ENCODE measurements at regions not wholly inside any gene's neighbourhood (a gene's known extent, or its start where the extent isn't known, plus 50 kb on each side); places are given as distances from the start of the nearest gene placed in this dataset.
A peak's percentile ranks its signal among the peaks of the same experiment; 100 is the strongest.

DNA sequence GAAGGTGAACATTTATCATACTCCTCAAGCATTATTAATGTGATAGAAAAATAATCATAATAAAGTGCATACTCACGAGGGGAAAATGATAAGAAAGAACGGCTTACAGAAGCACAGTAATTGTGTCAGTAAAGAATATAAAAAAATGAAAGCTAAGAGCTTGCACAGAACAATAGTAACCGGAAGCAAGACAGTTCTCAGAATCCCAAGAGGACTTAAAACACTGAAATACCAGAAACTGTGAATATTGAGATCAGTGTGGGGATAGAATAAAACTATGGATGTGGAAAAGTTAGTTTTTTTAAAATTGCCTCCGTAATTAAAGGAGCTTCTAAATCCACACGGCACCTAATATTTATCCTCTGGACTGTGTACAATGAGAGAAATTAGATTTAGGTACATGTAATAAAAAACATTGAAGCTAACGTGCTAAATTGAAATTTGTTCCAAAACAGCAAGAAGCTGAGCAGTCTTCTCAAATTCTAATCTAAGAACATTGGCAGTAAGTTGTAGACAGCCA lies 482.7 kb downstream of the SLITRK6 start:
- DNase-seq (ENCODE audit: extremely low read depth, low read depth, low spot score) = no peak

DNA sequence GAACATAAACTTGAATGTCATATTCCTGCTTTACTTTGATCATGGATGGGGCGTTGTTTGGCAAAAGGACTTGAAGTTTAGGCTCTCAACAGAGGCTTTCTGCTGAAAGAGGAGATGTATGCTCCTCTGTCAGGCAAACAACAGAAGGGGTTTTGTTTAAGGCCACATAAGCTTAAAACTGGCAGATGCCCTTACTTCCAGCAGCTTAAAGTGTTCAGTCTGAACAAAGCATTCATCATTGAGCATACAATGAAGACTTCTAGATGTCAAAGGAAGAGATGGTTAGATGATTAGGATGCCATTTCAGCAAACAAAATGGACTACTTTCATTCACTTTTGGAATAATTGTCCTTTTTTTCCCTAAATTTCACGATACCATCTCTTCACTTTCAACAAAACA lies 484.5 kb downstream of the SLITRK6 start:
- DNase-seq (ENCODE audit: extremely low read depth, low read depth, low spot score) = no peak

DNA sequence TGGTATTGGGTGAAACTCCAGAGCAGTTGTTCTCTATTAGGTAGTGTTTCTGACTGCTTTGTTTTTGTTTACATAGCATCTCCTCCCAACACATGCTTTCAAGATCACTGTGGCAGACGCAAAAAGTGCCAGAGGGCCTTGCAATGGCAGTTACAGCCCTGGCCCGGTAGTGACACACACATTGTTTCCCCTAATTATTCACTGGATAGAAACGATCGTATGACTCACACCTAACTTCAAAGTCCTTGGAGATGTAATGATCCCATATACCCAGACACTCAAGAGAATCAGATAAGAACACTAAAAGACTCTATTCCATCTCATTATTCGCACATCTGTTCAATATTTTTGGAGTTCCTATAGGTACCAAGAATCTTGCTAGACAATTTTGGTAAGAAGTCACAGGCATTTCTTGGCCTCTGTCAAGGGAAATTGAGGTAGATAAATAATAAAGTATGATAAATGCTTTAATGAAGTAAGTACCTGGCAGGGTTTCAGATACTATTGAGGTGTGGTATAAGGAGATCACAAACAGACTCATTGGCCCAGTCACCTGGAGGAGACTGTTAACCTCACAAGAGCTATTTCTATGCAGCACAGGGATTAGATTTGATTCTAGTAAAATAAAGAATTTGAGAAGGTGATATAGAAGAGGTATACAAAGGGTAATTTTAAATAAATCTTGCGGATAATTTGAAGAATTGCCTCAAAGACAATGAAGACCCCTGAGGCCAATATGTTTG lies 485.3 kb downstream of the SLITRK6 start:
- DNase-seq (ENCODE audit: extremely low read depth, low read depth, low spot score) = peak; percentile 55

DNA sequence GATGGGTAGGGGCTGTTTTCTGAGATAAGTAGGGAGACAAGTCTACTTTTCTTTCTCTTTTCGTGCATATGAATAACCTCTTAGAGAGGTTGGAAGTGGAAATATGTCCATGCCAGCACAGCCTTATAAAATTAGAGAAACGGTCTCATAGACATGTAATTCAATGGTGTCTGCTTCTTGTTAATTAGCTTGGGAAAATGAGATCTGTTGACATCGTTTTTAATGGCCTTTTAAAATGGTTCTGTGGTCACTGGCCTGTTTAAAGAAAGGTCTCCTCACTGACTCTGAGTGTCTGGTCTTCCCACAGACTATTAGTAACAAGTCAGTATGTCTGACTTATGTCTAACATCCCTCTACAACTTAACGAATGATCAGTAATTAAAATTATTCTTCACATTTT lies 487.1 kb downstream of the SLITRK6 start:
- DNase-seq (ENCODE audit: extremely low read depth, low read depth, low spot score) = no peak

DNA sequence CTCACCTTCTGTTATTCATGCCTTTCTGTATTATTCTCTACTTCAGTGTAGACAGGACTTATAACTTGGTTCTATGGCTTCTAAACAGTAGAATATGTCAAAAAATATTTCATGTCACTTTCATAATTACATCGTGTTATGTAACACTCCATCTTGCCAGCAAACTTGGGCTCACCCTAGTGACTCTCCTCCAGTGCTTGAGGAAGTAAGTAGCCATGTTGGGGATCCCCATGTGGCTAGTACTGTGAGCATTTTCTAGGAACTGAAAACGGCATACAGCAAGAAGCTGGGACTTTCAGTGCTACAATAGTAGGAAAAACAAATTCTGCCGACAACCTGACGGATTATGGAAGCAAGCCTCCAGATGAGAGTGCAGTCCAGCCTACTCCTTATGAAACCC lies 495.6 kb downstream of the SLITRK6 start:
- DNase-seq (ENCODE audit: extremely low read depth, low read depth, low spot score) = no peak

DNA sequence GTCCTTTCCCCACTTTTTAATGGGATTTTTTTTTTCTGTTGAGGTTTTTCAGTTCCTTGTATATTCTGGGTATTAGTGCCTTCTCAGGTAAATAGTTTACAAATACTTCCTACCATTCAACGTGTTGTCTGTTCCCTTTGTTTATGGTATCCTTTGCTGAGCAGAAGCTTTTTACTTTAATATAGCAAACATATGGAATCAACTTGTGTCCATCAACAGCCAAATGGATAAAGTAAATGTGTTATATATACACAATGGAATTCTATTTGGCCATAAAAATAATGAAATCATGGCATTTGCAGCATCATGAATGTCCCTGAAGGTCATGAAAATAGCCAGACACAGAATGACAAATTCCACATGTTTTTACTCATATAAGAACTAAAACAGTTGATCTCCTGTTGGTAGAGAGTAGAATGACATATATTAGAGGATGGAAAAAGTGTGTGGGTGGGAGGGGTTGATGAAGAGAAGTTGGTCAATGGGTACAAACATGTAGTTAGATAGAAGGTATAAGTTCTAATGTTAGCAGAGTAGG lies 500.8 kb downstream of the SLITRK6 start:
- DNase-seq (ENCODE audit: extremely low read depth, low read depth, low spot score) = no peak

DNA sequence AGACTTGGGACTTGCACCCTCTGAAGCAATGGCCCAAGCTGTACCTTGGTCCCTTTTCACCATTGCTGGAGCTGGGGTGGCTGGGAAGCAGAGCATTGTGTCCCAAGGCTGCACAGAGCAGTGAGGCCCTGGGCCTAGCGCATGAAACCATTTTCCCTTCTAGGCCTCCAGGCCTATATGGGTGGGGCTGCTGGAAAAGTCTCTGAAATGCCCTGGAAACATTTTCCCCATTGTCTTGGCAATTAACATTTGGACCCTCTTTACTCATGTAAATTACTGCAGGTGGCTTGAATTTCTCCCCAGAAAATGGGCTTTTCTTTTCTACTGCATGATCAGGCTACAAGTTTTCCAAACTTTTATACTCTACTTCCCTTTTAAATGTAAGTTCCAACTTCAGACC lies 510.5 kb downstream of the SLITRK6 start:
- no peak for DNase-seq (ENCODE audit: extremely low read depth, low read depth, low spot score)

DNA sequence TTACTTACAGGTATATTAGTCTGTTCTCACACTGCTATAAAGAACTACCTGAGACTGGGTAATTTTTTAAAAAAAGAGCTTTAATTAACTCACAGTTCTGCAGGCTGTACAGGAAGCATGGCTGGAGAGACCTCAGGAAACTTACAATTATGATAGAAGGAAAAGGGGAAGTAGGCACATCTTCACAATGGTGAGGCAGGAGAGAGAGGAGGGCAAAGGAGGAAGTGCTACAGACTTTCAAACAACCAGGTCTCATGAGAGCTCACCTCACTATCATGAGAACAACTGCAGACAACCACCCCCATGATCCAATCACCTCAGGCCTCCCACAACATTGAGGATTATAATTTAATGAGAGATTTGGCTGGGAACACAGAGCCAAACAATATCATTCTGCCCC lies 511.7 kb downstream of the SLITRK6 start:
- DNase-seq (ENCODE audit: extremely low read depth, low read depth, low spot score) = no peak

DNA sequence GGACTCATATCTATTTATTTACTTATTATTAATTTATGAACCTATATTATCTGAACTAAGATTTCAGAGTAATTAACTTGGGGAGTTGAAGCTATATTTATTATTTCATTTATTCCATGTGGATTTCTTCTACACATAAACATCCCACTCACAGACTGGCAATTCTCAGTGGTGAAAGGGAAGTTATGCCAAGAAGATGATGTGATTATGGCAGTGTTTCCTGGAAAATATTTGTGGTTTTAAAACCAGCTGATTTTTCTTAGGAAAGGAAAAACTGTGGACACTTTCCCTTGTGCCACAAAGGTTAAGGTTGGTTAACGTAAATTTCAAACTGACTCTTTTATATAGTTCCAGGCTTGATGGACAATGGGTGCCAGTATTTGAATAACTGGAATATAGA lies 513.1 kb downstream of the SLITRK6 start:
- no peak for DNase-seq (ENCODE audit: extremely low read depth, low read depth, low spot score)

DNA sequence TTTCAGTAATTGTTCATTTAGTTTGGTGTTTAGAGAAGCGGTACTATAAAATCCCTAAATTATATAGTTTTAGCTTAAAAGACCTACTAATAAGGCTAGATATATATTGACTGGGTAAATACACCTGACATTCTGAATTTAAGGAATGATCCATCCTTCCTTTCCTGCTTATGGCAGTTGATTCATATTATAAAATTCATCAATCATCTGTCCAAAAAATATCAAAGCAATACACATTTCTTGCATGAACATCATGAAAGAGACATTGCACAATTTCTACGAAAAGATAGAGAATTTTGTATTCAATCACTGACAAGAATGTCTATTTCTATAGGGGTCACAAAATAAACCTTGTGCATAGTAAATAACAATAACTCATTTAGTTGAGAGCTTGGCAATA lies 514.9 kb downstream of the SLITRK6 start:
- no peak for DNase-seq (ENCODE audit: extremely low read depth, low read depth, low spot score)

DNA sequence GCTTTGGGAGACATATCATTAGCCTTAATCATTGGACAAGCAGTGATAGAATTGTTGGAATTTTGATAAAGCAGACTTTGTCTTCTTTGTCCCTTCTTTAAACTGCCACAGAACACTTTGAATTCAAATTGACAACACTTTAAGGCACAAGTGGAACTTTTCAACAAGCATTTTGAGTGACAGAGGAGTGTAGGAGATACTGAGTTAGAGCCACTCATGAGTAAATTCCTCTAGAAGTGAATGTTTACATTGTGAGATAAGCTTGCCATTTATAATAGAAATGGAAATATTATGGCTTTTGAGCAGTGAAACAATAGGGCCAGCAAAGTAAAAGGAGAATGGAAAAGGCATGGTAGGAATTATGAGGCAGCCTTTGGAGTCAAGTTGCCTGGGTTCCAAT lies 515.8 kb downstream of the SLITRK6 start:
- DNase-seq (ENCODE audit: extremely low read depth, low read depth, low spot score) = no peak

DNA sequence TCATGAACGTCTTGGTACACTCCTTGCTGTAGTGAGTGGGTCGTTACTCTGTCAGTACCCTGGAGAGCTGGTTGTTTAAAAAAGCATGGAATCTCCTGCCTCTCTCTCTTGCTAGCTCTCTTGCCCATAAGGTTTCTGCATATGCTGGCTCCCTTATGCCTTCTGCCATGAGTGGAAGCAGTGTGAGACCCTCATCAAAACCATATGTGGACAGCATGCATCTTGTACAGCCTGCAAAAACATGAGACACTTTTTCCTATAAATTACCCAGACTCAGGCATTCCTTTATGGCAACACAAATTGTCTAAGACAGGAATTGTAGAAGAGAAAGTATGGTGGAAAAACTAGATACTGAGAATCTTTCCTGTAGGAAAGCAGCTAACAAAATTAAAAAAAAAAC lies 516.3 kb downstream of the SLITRK6 start:
- DNase-seq (ENCODE audit: extremely low read depth, low read depth, low spot score) = no peak

DNA sequence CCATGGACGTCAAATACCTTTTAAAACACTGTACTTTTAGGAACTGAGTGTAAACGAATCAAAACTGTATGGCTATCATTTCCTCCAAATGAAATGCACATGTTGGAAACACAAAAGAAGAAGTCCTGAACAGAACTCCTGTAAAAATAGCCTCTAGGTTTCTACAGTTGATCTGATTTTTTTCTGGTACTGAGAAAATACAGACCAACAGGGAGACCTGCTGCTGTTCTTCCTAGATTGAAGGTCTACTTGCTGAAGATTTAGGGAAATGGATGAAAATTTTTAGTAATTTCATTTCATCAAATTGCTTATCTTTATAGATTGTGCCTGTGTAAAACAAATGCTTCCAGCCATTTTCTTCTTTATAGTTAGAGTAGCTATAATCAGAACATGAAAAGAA lies 520.4 kb downstream of the SLITRK6 start:
- no peak for DNase-seq (ENCODE audit: extremely low read depth, low read depth, low spot score)

DNA sequence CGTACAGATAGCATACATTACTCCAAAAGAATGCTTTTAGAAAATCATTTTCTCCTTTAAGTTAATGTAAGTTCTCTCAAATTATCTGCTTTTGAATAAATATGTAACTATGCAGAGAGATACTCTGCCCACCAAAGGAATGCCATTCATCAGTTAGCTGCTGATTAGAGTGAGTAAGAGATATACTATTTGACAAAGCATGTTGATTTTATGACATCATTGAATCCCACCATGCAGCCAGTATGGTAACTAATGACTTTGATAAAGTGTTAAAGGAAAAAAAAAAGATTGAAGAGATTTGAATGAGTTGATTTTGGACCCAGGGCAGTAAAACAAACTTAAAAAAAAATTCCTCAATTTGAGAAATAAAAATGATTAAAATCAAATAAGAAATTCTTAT lies 521.5 kb downstream of the SLITRK6 start:
- peak; percentile 36 for DNase-seq (ENCODE audit: extremely low read depth, low read depth, low spot score)

DNA sequence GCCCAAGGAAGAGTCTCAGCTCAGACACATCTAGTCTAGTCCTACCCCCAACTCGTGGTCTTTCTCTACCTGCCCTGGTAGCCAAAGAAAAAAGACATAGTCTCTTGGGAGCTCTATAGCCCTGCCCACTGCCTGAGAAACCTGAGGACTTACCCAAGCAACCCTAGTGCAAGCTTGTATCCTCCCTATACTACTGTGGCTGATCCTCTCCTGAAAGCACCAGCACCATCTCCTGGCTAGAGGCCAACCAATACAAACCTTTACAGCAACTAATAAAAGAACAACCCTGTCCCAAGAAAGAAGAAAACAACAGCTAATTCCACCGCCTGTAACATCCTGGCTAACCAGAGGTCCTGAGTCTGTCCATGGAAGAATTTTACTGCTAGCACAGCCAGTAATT lies 532.4 kb downstream of the SLITRK6 start:
- DNase-seq (ENCODE audit: extremely low read depth, low read depth, low spot score) = no peak

DNA sequence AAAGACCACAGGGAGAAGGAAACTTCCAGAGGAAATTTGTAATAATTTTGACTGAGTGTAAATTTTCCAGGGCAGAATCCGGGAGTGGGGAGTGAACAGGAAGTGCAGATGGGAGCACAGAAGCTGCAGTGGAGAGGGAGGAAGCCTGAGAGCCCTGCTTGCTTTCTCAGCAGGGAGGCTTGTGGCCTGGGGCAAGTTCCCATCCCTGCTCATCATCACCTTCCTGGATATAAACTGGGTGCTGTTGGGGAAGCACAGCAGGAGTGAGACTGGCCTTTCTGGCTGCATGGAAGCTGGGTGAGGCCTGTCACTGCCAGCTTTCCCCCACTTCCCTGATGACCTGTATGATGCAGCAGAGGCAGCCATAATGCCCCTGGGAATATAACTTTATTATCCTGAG lies 532.9 kb downstream of the SLITRK6 start:
- no peak for DNase-seq (ENCODE audit: extremely low read depth, low read depth, low spot score)

DNA sequence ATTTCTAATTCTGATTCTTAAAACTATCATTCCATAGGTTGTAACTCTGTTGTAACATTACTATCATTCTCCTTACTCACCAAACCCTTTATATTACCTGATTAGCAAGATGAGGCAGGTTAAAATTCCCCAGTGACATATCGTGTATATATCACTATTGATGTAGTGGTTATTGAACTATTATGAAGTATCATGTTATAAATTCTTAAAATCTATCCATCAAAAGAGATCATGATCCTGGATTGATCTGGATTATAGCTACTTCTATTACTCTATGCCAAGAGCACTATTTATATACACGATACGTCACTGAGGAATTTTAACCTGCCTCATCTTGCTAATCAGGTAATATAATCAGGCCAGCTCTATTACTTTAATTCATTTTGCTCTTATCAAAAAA lies 533.9 kb downstream of the SLITRK6 start:
- no peak for DNase-seq (ENCODE audit: extremely low read depth, low read depth, low spot score)

DNA sequence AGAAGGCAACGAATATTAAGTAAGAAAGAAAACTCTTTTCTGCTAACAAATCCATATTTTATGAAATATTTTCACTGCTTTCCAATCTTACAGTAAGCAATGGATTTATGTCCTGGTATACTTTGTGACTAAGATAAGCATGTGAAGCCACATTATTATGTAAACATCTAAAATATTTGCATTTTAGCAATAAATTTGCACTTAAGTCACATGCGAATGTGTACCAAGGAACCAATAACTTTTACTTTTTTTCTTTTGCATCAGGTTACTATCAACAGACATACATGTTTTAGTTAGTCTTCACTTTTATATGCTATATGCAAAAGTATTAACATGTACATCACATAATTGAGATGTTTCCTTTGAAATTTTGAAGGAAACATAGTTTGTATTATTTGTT lies 536.7 kb downstream of the SLITRK6 start:
- no peak for DNase-seq (ENCODE audit: extremely low read depth, low read depth, low spot score)

DNA sequence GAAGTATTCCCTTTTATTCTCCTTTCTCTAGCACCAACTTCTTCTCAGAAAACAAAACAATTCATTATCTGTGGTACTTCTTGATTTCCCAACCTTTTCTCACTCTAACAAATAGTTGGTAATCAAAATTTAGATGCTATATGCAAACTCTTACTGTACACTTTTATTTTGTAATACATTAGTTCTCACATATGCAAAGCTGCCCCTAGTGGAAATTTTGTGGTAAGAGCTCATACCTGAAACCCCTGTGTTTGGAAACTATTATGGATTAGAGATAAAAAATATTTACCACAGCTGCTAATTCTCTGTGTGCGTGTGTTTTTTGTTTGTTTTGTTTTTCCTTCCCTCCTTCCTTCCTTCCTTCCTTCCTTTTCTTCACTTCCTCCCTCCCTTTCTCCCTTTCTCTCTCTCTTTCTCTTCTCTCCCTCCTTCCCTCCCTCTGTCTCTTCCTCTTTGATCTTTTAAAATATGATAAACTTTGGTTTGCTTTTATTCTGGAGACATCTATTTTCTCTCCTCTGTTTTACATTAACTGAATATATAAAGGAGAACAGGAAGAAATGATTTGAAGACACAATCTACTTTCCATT lies 537.4 kb downstream of the SLITRK6 start:
- DNase-seq (ENCODE audit: extremely low read depth, low read depth, low spot score) = no peak

DNA sequence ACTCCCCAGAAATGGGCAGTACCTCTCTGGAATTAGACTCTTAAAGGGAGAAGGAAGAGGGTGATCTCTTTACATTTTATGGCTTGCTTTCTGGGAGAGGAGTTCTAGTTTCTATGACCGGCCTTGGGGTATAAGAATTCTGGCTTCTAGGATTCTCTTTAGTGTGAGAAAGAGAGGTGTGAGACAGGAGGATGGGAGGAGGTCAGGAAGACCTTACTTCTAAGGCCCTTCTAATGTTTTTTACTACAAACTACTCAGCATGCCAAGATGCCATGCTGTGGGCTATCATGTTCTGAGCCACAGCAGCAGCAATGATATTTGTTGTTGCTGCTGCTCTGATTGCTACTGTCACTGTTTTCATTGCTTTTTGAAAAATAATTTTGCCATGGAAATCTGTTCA lies 538.3 kb downstream of the SLITRK6 start:
- no peak for DNase-seq (ENCODE audit: extremely low read depth, low read depth, low spot score)

DNA sequence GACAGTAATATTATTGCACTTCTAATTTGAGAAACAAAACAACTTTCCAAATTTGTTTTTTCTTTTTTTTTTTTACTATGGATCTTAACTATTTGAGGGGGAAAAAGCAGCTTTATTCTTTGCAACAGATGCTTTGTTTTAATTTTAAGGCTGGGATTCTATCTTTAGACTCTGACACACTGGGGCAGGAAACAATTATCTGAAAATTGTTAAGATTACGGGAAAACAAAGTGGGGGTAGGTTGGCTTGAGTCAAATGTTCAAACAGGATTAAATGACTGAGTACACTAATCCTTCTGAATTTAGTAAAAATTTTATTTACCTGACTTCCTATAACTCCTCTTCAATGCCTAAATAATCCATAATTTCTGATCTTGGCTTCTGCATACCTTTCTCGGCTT lies 543.2 kb downstream of the SLITRK6 start:
- DNase-seq (ENCODE audit: extremely low read depth, low read depth, low spot score) = no peak

DNA sequence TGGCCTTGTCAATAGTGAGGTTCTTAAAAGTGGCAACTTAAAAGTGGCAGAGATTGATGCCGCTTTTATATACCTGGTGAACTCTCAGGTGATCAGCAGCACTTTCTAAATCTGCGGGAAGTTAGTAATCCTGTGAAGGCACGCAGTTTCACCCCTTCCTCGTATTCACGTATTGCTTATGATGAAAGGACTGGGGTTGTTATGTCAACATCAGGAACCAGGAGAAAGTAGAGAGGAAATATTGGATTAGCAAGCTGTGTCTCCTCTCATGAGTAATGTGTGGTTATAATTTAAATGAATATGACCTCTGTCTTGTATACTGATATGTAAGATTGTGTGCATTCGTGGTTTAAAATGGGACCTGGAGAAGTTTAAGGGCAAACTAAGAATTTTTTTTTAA lies 544.6 kb downstream of the SLITRK6 start:
- no peak for DNase-seq (ENCODE audit: extremely low read depth, low read depth, low spot score)
